ENCODE measurements at regions not wholly inside any gene's neighbourhood (a gene's known extent, or its start where the extent isn't known, plus 50 kb on each side); places are given as distances from the start of the nearest gene placed in this dataset.

DNA sequence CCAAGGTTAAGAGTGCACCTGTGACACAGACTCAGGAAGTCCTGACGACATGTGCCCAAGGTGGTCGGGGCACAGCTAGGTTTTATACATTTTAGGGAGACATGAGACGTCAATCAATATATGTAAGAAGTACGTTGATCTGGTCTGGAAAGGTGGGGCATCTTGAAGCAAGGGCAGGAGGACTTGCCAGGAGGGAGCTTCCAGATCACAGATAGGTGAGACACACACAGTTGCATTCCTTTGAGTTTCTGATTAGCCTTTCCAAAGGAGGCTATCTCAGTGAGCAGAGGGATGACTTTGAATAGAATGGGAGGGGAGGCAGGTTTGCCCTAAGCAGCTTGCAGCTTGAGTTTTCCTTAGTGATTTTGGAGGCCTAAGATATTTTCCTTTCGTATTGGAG is 257.4 kb downstream of the CGGBP1 start:
- no peaks in the 10 kb centered on the region for H3K36me3 Mint-ChIP-seq (ENCODE audit: unreplicated experiment)
- peaks cover 33% of the 10 kb centered on the region for H3K27me3 Mint-ChIP-seq (ENCODE audit: unreplicated experiment)
- DNase-seq (ENCODE audit: extremely low spot score, unreplicated experiment), result no peak
- H3K4me1 Mint-ChIP-seq (ENCODE audit: unreplicated experiment), result no peaks in the 10 kb centered on the region
- H3K4me3 Mint-ChIP-seq (ENCODE audit: unreplicated experiment), result no peak overlapping the region
- no peak for TF ChIP-seq CTCF (IDR thresholded peaks at IDR 0.05)
- H3K9me3 Mint-ChIP-seq (ENCODE audit: unreplicated experiment), result no peaks in the 10 kb centered on the region
- no peak overlapping the region for H3K27ac Mint-ChIP-seq (ENCODE audit: unreplicated experiment)

DNA sequence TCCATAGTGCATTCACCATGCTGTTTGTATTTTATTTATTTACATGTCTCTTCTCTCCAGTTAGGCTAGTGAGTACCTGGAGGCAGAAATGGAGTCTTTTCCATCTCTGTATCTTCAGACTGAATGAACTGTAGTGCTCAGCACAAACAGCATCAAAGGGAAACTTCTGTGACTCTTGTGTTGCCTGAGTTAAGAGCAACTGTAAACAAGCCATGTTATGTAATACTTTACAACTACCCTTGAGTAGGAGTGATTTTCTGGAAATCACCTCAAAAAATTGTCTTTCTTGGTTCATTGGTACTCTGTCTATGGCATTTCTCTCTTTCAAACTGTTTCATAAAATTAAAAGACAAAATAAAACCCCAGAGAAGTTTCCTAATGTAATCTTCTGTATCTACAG is 258.3 kb downstream of the CGGBP1 start:
- Mint-ChIP-seq H3K27me3 (ENCODE audit: unreplicated experiment) (peaks cover 40% of the 10 kb centered on the region), H3K9me3 (ENCODE audit: unreplicated experiment) (no peaks in the 10 kb centered on the region), H3K36me3 (ENCODE audit: unreplicated experiment) (no peaks in the 10 kb centered on the region), H3K27ac (ENCODE audit: unreplicated experiment) (no peak overlapping the region), H3K4me1 (ENCODE audit: unreplicated experiment) (no peaks in the 10 kb centered on the region), H3K4me3 (ENCODE audit: unreplicated experiment) (no peak overlapping the region)
- no peak for DNase-seq (ENCODE audit: extremely low spot score, unreplicated experiment)
- no peak for TF ChIP-seq CTCF (IDR thresholded peaks at IDR 0.05)

GRCh38 chr3:87798567-87798947 is 260.2 kb downstream of the CGGBP1 start:
- Mint-ChIP-seq H3K27me3 (ENCODE audit: unreplicated experiment) (peaks cover 52% of the 10 kb centered on the region), H3K36me3 (ENCODE audit: unreplicated experiment) (no peaks in the 10 kb centered on the region), H3K4me1 (ENCODE audit: unreplicated experiment) (no peaks in the 10 kb centered on the region), H3K27ac (ENCODE audit: unreplicated experiment) (no peak overlapping the region), H3K9me3 (ENCODE audit: unreplicated experiment) (no peaks in the 10 kb centered on the region), H3K4me3 (ENCODE audit: unreplicated experiment) (no peak overlapping the region)
- no peak for TF ChIP-seq CTCF (IDR thresholded peaks at IDR 0.05)
- no peak for DNase-seq (ENCODE audit: extremely low spot score, unreplicated experiment)

DNA sequence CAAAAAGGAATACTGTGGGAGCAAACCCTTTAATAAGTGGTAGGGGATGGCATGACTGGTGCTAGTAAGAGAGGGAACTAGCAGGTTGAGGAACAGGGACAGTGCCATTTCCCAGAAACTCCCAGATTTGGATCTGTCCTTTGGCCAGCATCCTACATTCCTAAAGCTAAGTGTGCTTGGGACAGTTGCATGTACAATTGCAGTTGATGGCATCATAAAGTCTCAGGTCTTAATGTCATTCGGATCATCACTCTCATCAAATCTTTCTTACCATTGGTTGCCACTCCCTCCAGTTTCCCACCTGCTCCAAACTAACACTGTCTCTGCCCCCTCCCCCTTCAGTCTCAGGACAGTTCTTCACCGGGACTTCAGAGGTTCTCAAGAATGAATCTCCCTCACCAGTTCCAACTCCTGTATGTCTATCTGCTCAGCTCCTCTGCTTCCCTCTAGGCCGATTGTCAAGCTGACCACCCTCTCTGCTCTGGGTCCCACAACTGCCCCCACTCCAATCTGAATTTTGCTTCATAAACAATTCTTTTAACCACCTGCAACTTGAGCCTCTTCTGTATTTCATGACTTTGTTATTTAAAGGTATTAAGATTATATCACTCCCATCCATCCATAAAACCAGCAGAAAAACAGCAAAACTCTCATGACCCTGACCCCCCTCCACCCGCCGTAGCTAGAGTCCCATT is 260.8 kb downstream of the CGGBP1 start:
- Mint-ChIP-seq H3K27me3 (ENCODE audit: unreplicated experiment) (peaks cover 54% of the 10 kb centered on the region), H3K9me3 (ENCODE audit: unreplicated experiment) (no peaks in the 10 kb centered on the region), H3K36me3 (ENCODE audit: unreplicated experiment) (no peaks in the 10 kb centered on the region), H3K4me3 (ENCODE audit: unreplicated experiment) (no peak overlapping the region), H3K4me1 (ENCODE audit: unreplicated experiment) (peaks cover 3% of the 10 kb centered on the region), H3K27ac (ENCODE audit: unreplicated experiment) (no peak overlapping the region)
- no peak for DNase-seq (ENCODE audit: extremely low spot score, unreplicated experiment)
- TF ChIP-seq CTCF (IDR thresholded peaks at IDR 0.05), result no peak

DNA sequence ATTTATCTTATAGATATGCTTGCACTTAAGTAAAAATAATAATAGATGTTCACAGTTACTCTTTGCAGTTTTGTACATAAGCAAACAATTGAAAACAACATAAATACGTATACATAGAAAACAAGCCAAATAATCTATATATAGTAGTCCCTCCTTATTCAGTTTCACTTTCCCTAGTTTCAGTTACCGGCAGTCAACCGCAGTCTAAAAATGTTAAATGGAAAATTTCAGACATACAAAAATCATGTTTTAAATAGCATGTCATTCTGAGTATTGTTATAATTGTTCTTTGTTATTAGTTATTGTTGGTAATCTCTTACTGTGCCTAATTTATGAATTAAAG is 262.0 kb downstream of the CGGBP1 start:
- peaks cover 64% of the 10 kb centered on the region for H3K27me3 Mint-ChIP-seq (ENCODE audit: unreplicated experiment)
- H3K27ac Mint-ChIP-seq (ENCODE audit: unreplicated experiment), result no peak overlapping the region
- H3K4me1 Mint-ChIP-seq (ENCODE audit: unreplicated experiment), result peaks cover 9% of the 10 kb centered on the region
- H3K36me3 Mint-ChIP-seq (ENCODE audit: unreplicated experiment), result no peaks in the 10 kb centered on the region
- no peak overlapping the region for H3K4me3 Mint-ChIP-seq (ENCODE audit: unreplicated experiment)
- no peak for DNase-seq (ENCODE audit: extremely low spot score, unreplicated experiment)
- no peak for TF ChIP-seq CTCF (IDR thresholded peaks at IDR 0.05)
- H3K9me3 Mint-ChIP-seq (ENCODE audit: unreplicated experiment), result no peaks in the 10 kb centered on the region

All from osteocyte (in vitro differentiated cells).